RWPE1 (cell line): ENCODE measurements at regions not wholly inside any gene's neighbourhood (a gene's known extent, or its start where the extent isn't known, plus 50 kb on each side); places are given as distances from the start of the nearest gene placed in this dataset.
"Not testable (repeated sequence)": the region's sequence is repeated elsewhere in the genome, so short reads cannot be mapped to it uniquely, and the experiment has no call there.

Experiments
- CTCF ChIA-PET: fragments of 350-600 bp; sonication (Branson Sonifier 250); formaldehyde crosslinking; extraction: SDS; loops from one replicate; lab custom pipeline; 2021; lab: Yijun Ruan, JAX
- POLR2A ChIA-PET: fragments of 400-600 bp; formaldehyde crosslinking; extraction: SDS; loops from one replicate; lab custom pipeline; 2020; ENCODE audit warnings: antibody characterized with exemption; ENCODE audit not compliant: low non-redundant PET; lab: Yijun Ruan, JAX
- DNase-seq: peaks from one replicate; pipeline ENCODE4 v3.0.0; 2012; ENCODE audit warnings: low spot score
- H3K27ac ChIP-seq: fragments of 450-650 bp; 2 replicates; pipeline ENCODE4 v1.5.1; 2017
- TF ChIP-seq, protein P1 (sequence below): fragments of 450-650 bp; conservative IDR thresholded peaks from 2 replicates; pipeline ENCODE4 v1.5.1; 2017; ENCODE audit warnings: low read depth, mild to moderate bottlenecking

- no peak for DNase-seq
- no peak overlapping the region for H3K27ac ChIP-seq
- ChIA-PET POLR2A (no interaction called here), CTCF (interaction anchor here (0.7 kb wide), 1 partner anchor 727 kb away, joined by 3 read pairs; no protein-coding TSS in a partner anchor)
- TF ChIP-seq, protein P1, sequence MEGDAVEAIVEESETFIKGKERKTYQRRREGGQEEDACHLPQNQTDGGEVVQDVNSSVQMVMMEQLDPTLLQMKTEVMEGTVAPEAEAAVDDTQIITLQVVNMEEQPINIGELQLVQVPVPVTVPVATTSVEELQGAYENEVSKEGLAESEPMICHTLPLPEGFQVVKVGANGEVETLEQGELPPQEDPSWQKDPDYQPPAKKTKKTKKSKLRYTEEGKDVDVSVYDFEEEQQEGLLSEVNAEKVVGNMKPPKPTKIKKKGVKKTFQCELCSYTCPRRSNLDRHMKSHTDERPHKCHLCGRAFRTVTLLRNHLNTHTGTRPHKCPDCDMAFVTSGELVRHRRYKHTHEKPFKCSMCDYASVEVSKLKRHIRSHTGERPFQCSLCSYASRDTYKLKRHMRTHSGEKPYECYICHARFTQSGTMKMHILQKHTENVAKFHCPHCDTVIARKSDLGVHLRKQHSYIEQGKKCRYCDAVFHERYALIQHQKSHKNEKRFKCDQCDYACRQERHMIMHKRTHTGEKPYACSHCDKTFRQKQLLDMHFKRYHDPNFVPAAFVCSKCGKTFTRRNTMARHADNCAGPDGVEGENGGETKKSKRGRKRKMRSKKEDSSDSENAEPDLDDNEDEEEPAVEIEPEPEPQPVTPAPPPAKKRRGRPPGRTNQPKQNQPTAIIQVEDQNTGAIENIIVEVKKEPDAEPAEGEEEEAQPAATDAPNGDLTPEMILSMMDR = no peak
Measured at GRCh38 chr6:94953867-94954631, 623.3 kb upstream of the MANEA start.

DNA sequence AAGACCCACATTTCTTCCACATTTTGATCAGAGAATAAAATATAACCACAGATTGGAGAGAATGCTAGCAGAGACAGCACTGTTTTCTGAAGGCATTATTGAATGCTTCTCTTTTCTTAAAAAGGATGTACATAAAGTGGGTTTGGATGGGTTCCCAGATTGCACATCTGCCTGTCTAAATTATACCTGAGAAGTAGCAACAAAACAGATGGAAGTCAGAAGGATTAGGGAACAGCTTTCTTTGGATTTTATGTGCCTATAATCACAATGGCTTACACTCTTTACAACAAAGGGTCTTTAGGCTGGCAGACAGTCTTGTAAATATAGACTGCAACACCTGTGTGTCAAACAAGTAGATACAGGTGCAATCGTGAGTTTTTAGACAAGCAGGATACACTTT is 622.2 kb upstream of the MANEA start:
- TF ChIP-seq, protein P1 = no peak
- POLR2A ChIA-PET = no interaction called here
- CTCF ChIA-PET = no interaction called here
- no peak overlapping the region for H3K27ac ChIP-seq
- DNase-seq = no peak

- CTCF ChIA-PET = interaction anchor here (0.5 kb wide), 1 partner anchor 299 kb away, joined by 4 read pairs; no protein-coding TSS in a partner anchor
- POLR2A ChIA-PET = no interaction called here
- DNase-seq = no peak
- TF ChIP-seq, protein P1 = no peak
- no peak overlapping the region for H3K27ac ChIP-seq
Measured at GRCh38 chr6:94956910-94957309, 620.4 kb upstream of the MANEA start.

DNA sequence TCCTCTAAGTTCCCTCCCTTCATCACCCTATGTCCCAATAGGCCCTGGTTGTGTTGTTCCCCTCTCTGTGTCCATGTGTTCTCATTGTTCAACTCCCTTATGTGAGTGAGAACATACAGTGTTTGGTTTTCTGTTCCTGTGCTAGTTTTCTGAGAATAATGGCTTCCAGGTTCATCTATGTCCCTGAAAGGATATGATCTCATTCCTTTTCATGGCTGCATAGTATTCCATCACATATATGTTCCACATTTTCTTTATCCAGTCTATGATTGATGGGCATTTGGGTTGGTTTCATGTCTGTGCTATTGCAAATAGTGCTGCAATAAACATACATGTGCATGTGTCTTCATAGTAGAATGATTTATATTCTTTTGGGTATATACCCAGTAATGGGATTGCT is 612.6 kb upstream of the MANEA start:
- CTCF ChIA-PET, POLR2A ChIA-PET, H3K27ac ChIP-seq, DNase-seq: not testable (repeated sequence)

DNA sequence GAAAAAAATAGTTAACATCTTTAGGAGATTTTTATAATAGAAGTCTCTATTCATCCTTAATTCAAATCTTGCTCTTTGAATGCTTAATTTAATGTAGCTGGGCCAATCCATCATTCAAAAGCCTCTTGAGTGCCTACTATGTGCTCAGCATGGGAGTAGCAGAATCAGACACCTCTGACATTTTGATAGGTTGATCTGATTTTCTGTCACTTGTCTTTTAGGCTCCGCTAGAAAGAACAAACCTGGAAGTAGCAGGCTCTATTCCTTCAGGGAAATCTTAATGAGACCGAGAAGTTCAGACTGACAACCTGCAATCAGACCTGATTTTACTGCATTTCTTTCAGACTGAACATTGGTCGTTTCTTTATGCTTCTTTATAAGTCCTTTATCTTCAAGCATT is 588.6 kb upstream of the MANEA start:
- H3K27ac ChIP-seq = no peak overlapping the region
- ChIA-PET CTCF (no interaction called here), POLR2A (no interaction called here)
- TF ChIP-seq, protein P1 = no peak
- DNase-seq = no peak

DNA sequence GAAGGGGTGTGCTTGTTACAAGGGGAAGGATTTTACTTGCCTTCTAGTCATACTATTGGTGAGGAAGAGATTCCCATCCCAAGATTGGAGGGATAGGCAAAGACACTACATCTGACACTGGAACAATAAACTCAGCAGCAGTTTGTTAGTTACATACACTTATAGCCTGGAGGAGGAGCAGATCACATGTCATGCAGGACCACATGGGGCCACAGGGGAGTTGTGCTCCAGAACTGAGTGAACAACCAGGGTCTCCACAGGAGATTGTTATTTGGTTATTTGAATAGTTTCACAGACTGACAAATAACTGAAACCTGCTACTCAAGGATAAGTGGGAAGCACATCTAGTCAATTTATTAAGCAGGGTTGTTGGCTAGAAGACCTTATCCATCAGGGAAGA is 559.4 kb upstream of the MANEA start:
- DNase-seq = no peak
- ChIA-PET POLR2A (no interaction called here), CTCF (interaction anchor here (0.6 kb wide), 1 partner anchor 540 kb away, joined by 4 read pairs; no protein-coding TSS in a partner anchor)
- no peak overlapping the region for H3K27ac ChIP-seq
- TF ChIP-seq, protein P1 = no peak
